Endodermal cell (in vitro differentiated cells): ENCODE measurements at regions not wholly inside any gene's neighbourhood (a gene's known extent, or its start where the extent isn't known, plus 50 kb on each side); places are given as distances from the start of the nearest gene placed in this dataset.

Experiments used
- DNase-seq: peaks from one replicate; pipeline ENCODE4 v3.0.0-alpha.2; 2017
- H3K27ac ChIP-seq: 2 replicates; pipeline ENCODE4 v1.5.1; 2013; ENCODE audit warnings: mild to moderate bottlenecking, low read depth, low read length, moderate library complexity
- H3K27me3 ChIP-seq: 2 replicates; pipeline ENCODE4 v1.6.1; 2013; ENCODE audit warnings: mild to moderate bottlenecking, low read length, moderate library complexity; ENCODE audit not compliant: insufficient read depth, control insufficient read depth, poor library complexity, severe bottlenecking
- H3K36me3 ChIP-seq: 2 replicates; pipeline ENCODE4 v1.7.0; 2013; ENCODE audit warnings: mild to moderate bottlenecking, low read length, moderate library complexity; ENCODE audit not compliant: control insufficient read depth, insufficient read depth
- H3K4me1 ChIP-seq: one replicate; pipeline ENCODE4 v1.7.0; 2013; ENCODE audit warnings: low read length; ENCODE audit not compliant: control insufficient read depth, insufficient read depth
- H3K4me3 ChIP-seq: 2 replicates; pipeline ENCODE4 v1.5.1; 2013; ENCODE audit warnings: mild to moderate bottlenecking, low read length, moderate library complexity
- H3K9ac ChIP-seq: 2 replicates; pipeline ENCODE4 v1.6.1; 2013; ENCODE audit warnings: mild to moderate bottlenecking, low read length, moderate library complexity; ENCODE audit not compliant: poor library complexity, severe bottlenecking; ENCODE audit errors: extremely low read depth
- H3K9me3 ChIP-seq: 2 replicates; pipeline ENCODE4 v1.6.1; 2013; ENCODE audit warnings: mild to moderate bottlenecking, low read length, moderate library complexity; ENCODE audit not compliant: control insufficient read depth
- H3K27ac Mint-ChIP-seq: 2 replicates; pipeline ENCODE4 v1.8.0; 2020; ENCODE audit warnings: mixed read lengths
- H3K27me3 Mint-ChIP-seq: 2 replicates; pipeline ENCODE4 v1.8.0; 2021; ENCODE audit warnings: mild to moderate bottlenecking, mixed read lengths; ENCODE audit not compliant: insufficient read depth
- H3K36me3 Mint-ChIP-seq: 2 replicates; pipeline ENCODE4 v1.8.0; 2020; ENCODE audit warnings: low read depth, mixed read lengths
- H3K4me1 Mint-ChIP-seq: 2 replicates; pipeline ENCODE4 v1.8.0; 2020; ENCODE audit warnings: mixed read lengths
- H3K4me3 Mint-ChIP-seq: 2 replicates; pipeline ENCODE4 v1.8.0; 2020; ENCODE audit warnings: mild to moderate bottlenecking, moderate library complexity, mixed read lengths
- H3K9me3 Mint-ChIP-seq: 2 replicates; pipeline ENCODE4 v1.8.0; 2020; ENCODE audit warnings: mild to moderate bottlenecking, mixed read lengths
- CTCF ChIP-seq: fragments of 200-600 bp; sonication (generic); conservative IDR thresholded peaks from 2 replicates; pipeline ENCODE4 v1.5.0; 2021; ENCODE audit warnings: antibody characterized with exemption, mild to moderate bottlenecking
- WGBS, 2 experiments: methylation state at CpG; one replicate each; pipeline versions ENCODE4 v1.1.5 to v1.1.7; 2013; ENCODE audit warnings: missing lambda C conversion rate in 2 of 2, mixed read lengths in 1 of 2; ENCODE audit not compliant: insufficient coverage in 1 of 2, insufficient read length in 1 of 2; 5-methylcytosine and 5-hydroxymethylcytosine counted together

DNA sequence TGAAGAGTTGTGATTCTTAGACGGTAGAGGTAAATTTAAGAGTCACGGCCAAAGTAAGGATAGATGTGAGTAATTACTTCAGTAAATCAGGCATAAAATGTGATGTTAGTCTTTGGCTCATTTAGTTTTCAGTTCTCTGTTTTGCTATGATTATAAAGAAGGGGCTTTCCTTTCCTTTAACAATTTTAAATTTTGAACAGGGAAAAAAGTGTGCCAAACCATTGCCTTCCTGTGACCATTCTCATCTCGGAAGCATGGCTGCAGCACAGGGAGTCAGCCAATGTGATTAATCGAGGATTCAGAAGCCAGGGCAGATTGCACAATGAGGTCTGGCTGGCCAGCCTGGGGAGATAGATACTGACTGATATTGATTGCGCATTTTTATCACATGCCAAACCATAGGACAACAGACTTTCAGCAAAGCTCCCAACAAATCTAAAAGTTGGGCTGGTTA, 480.2 kb upstream of the PRICKLE1 start:
- H3K4me3 Mint-ChIP-seq, result no peak overlapping the region
- no peaks in the 10 kb centered on the region for H3K4me1 Mint-ChIP-seq
- peaks cover 5% of the 10 kb centered on the region for H3K9me3 ChIP-seq
- WGBS, 2 experiments, result 98 to 100% methylated on average over 4 to 5 of the region's 5 CpGs
- H3K27me3 Mint-ChIP-seq, result no peaks in the 10 kb centered on the region
- no peak for TF ChIP-seq CTCF
- no peaks in the 10 kb centered on the region for H3K36me3 Mint-ChIP-seq
- no peak overlapping the region for H3K27ac ChIP-seq
- no peaks in the 10 kb centered on the region for H3K27me3 ChIP-seq
- H3K4me1 ChIP-seq, result no peaks in the 10 kb centered on the region
- H3K9me3 Mint-ChIP-seq, result peaks cover 1% of the 10 kb centered on the region
- H3K4me3 ChIP-seq, result no peak overlapping the region
- DNase-seq, result no peak
- H3K9ac ChIP-seq, result no peak overlapping the region
- no peaks in the 10 kb centered on the region for H3K36me3 ChIP-seq
- H3K27ac Mint-ChIP-seq, result no peak overlapping the region

- Mint-ChIP-seq H3K4me3 (no peak overlapping the region), H3K4me1 (no peaks in the 10 kb centered on the region), H3K9me3 (peaks cover 1% of the 10 kb centered on the region), H3K36me3 (no peaks in the 10 kb centered on the region), H3K27me3 (no peaks in the 10 kb centered on the region), H3K27ac (no peak overlapping the region)
- no peak for DNase-seq
- WGBS, 2 experiments, result 89 to 93% methylated on average over 2 of the region's 2 CpGs
- no peak overlapping the region for H3K9ac ChIP-seq
- TF ChIP-seq CTCF, result no peak
- no peak overlapping the region for H3K4me3 ChIP-seq
- H3K9me3 ChIP-seq, result peaks cover 5% of the 10 kb centered on the region
- no peaks in the 10 kb centered on the region for H3K36me3 ChIP-seq
- no peaks in the 10 kb centered on the region for H3K4me1 ChIP-seq
- no peak overlapping the region for H3K27ac ChIP-seq
- H3K27me3 ChIP-seq, result no peaks in the 10 kb centered on the region
Measured at GRCh38 chr12:43066471-43066870, 476.9 kb upstream of the PRICKLE1 start.

GRCh38 chr12:43063650-43064049, 474.1 kb upstream of the PRICKLE1 start:
- Mint-ChIP-seq H3K27me3 (no peaks in the 10 kb centered on the region), H3K36me3 (no peaks in the 10 kb centered on the region)

More at GRCh38 chr12:43063650-43064049, 474.1 kb upstream of the PRICKLE1 start:
- H3K36me3 ChIP-seq, result no peaks in the 10 kb centered on the region
- 98 to 100% methylated on average over 3 of the region's 3 CpGs for WGBS, 2 experiments
- H3K27ac Mint-ChIP-seq, result no peak overlapping the region
- H3K9ac ChIP-seq, result no peak overlapping the region
- TF ChIP-seq CTCF, result no peak
- no peak for DNase-seq
- no peak overlapping the region for H3K27ac ChIP-seq
- no peaks in the 10 kb centered on the region for H3K27me3 ChIP-seq
- peaks cover 5% of the 10 kb centered on the region for H3K9me3 ChIP-seq
- H3K9me3 Mint-ChIP-seq, result peaks cover 1% of the 10 kb centered on the region
- no peak overlapping the region for H3K4me3 Mint-ChIP-seq
- H3K4me1 ChIP-seq, result no peaks in the 10 kb centered on the region
- no peak overlapping the region for H3K4me3 ChIP-seq
- no peaks in the 10 kb centered on the region for H3K4me1 Mint-ChIP-seq
